H1 (cell line): ENCODE measurements at regions not wholly inside any gene's neighbourhood (a gene's known extent, or its start where the extent isn't known, plus 50 kb on each side); places are given as distances from the start of the nearest gene placed in this dataset.

Source experiments
- CBX5 ChIP-seq: fragments of 300-800, 300-1000 bp; sonication (generic); IDR thresholded peaks from 2 replicates; pipeline ENCODE4 v1.7.1; 2016; ENCODE audit warnings: antibody characterized with exemption, low read length, low read depth
- CBX8 ChIP-seq: fragments of 300-800, 300-1000 bp; sonication (generic); IDR thresholded peaks from 2 replicates; pipeline ENCODE4 v1.7.1; 2016; ENCODE audit warnings: low read depth, low read length, borderline replicate concordance
- CHD7 ChIP-seq: fragments of 300-600 bp; sonication (generic); IDR thresholded peaks from 2 replicates; pipeline ENCODE4 v1.7.1; 2012; ENCODE audit warnings: low read length, moderate library complexity, mild to moderate bottlenecking, inconsistent platforms; ENCODE audit not compliant: insufficient replicate concordance
- EGR1 ChIP-seq: IDR thresholded peaks from 2 replicates; pipeline ENCODE4 v1.6.1; 2011; ENCODE audit warnings: low read depth, low read length, borderline replicate concordance
- POLR2AphosphoS5 ChIP-seq: IDR thresholded peaks from 2 replicates; pipeline ENCODE4 v1.6.1; 2011; ENCODE audit warnings: low read depth, low read length
- POU5F1 ChIP-seq: IDR thresholded peaks from 2 replicates; pipeline ENCODE4 v1.6.1; 2011; ENCODE audit warnings: low read depth, mild to moderate bottlenecking, low read length, moderate library complexity
- SUZ12 ChIP-seq: fragments of 200-600 bp; sonication (generic); IDR thresholded peaks from 2 replicates; pipeline ENCODE4 v1.6.1; 2012; ENCODE audit warnings: mild to moderate bottlenecking, inconsistent platforms, low read length, moderate library complexity, mixed read lengths

- TF ChIP-seq CHD7 (no peak), SUZ12 (no peak), POLR2AphosphoS5 (no peak), EGR1 (no peak), POU5F1 (no peak), CBX8 (no peak), CBX5 (no peak)
Observed at GRCh38 chr6:14591998-14592397, 474.4 kb downstream of the CD83 start (continued).
